ENCODE measurements at regions not wholly inside any gene's neighbourhood (a gene's known extent, or its start where the extent isn't known, plus 50 kb on each side); places are given as distances from the start of the nearest gene placed in this dataset.

- Histone ChIP-seq H2AK5ac (ENCODE audit: low read depth, low read length) (no peak overlapping the region), H4K8ac (ENCODE audit: low read depth, low read length) (no peak overlapping the region), H3K4me3 (ENCODE audit: low read length in 2 of 2) (no peak overlapping the region), H3K18ac (ENCODE audit: low read length) (no peak overlapping the region), H2BK15ac (ENCODE audit: low read length) (no peak overlapping the region), H3K14ac (ENCODE audit: low read length) (no peak overlapping the region), H2BK120ac (ENCODE audit: low read depth, low read length) (no peak overlapping the region), H3K27me3 (ENCODE audit: control insufficient read depth in 3 of 3, insufficient read depth in 3 of 3, low read depth in 1 of 3, low read length in 3 of 3) (no peaks in the 10 kb centered on the region), H3K23ac (ENCODE audit: low read depth, low read length, poor library complexity) (no peak overlapping the region), H2AFZ (ENCODE audit: low read length) (no peak overlapping the region), H4K91ac (ENCODE audit: low read depth, low read length, poor library complexity) (no peak overlapping the region), H3K9me3 (replicated peaks in 1 of 2; ENCODE audit: control insufficient read depth in 2 of 2, insufficient read depth in 1 of 2, low read depth in 1 of 2, low read length in 2 of 2) (no peaks in the 10 kb centered on the region), H3K4ac (ENCODE audit: low read length) (no peak overlapping the region), H2BK12ac (ENCODE audit: low read length) (no peak overlapping the region), H3K36me3 (replicated peaks in 1 of 2; ENCODE audit: control insufficient read depth in 2 of 2, insufficient read depth in 2 of 2, low read length in 2 of 2) (no peaks in the 10 kb centered on the region), H3K4me1 (ENCODE audit: control insufficient read depth in 2 of 2, insufficient read depth in 1 of 2, low read depth in 1 of 2, low read length in 2 of 2) (peaks cover 2 to 30% of the 10 kb centered on the region in 2 donors), H3K27ac (replicated peaks; ENCODE audit: low read length) (no peak overlapping the region), H3K9ac (ENCODE audit: low read depth, low read length, poor library complexity) (no peak overlapping the region), H3K4me2 (ENCODE audit: insufficient read depth, low read length, poor library complexity, severe bottlenecking) (no peak overlapping the region), H2BK5ac (ENCODE audit: low read length) (no peak overlapping the region), H3K79me1 (ENCODE audit: low read depth, low read length) (no peaks in the 10 kb centered on the region)
- DNase-seq (ENCODE audit: low spot score): no peak
- WGBS, 2 donors (ENCODE audit: extremely low coverage in 2 of 2, insufficient read length in 2 of 2, insufficient replicate concordance in 1 of 2): no CpG with 5 or more reads among the region's 2 CpGs
Measured at GRCh38 chr11:45344028-45344427, 57.9 kb upstream of the SYT13 start.

- Histone ChIP-seq H4K8ac (ENCODE audit: low read depth, low read length) (no peak overlapping the region), H2BK15ac (ENCODE audit: low read length) (no peak overlapping the region), H3K4ac (ENCODE audit: low read length) (no peak overlapping the region), H2AFZ (ENCODE audit: low read length) (no peak overlapping the region), H2BK5ac (ENCODE audit: low read length) (no peak overlapping the region), H3K14ac (ENCODE audit: low read length) (no peak overlapping the region), H3K18ac (ENCODE audit: low read length) (no peak overlapping the region), H3K27ac (replicated peaks; ENCODE audit: low read length) (no peak overlapping the region), H3K4me3 (ENCODE audit: low read length in 2 of 2) (no peak overlapping the region), H4K91ac (ENCODE audit: low read depth, low read length, poor library complexity) (no peak overlapping the region), H2AK5ac (ENCODE audit: low read depth, low read length) (no peak overlapping the region), H2BK12ac (ENCODE audit: low read length) (no peak overlapping the region), H3K23ac (ENCODE audit: low read depth, low read length, poor library complexity) (no peak overlapping the region), H3K9me3 (replicated peaks in 1 of 2; ENCODE audit: control insufficient read depth in 2 of 2, insufficient read depth in 1 of 2, low read depth in 1 of 2, low read length in 2 of 2) (no peaks in the 10 kb centered on the region), H3K4me2 (ENCODE audit: insufficient read depth, low read length, poor library complexity, severe bottlenecking) (no peak overlapping the region), H3K27me3 (ENCODE audit: control insufficient read depth in 3 of 3, insufficient read depth in 3 of 3, low read depth in 1 of 3, low read length in 3 of 3) (no peaks in the 10 kb centered on the region), H3K4me1 (ENCODE audit: control insufficient read depth in 2 of 2, insufficient read depth in 1 of 2, low read depth in 1 of 2, low read length in 2 of 2) (peaks cover 2 to 30% of the 10 kb centered on the region in 2 donors), H3K79me1 (ENCODE audit: low read depth, low read length) (no peaks in the 10 kb centered on the region), H2BK120ac (ENCODE audit: low read depth, low read length) (no peak overlapping the region), H3K9ac (ENCODE audit: low read depth, low read length, poor library complexity) (no peak overlapping the region), H3K36me3 (replicated peaks in 1 of 2; ENCODE audit: control insufficient read depth in 2 of 2, insufficient read depth in 2 of 2, low read length in 2 of 2) (peaks cover 0 to 2% of the 10 kb centered on the region in 2 donors)
- no peak for DNase-seq (ENCODE audit: low spot score)
Measured at GRCh38 chr11:45343444-45343843, 57.3 kb upstream of the SYT13 start.

GRCh38 chr11:45341372-45341771, 55.2 kb upstream of the SYT13 start:
- peaks cover 0 to 2% of the 10 kb centered on the region in 2 donors for H3K36me3 ChIP-seq (replicated peaks in 1 of 2; ENCODE audit: control insufficient read depth in 2 of 2, insufficient read depth in 2 of 2, low read length in 2 of 2)
- H3K79me1 ChIP-seq (ENCODE audit: low read depth, low read length): no peaks in the 10 kb centered on the region
- H3K4me2 ChIP-seq (ENCODE audit: insufficient read depth, low read length, poor library complexity, severe bottlenecking): no peak overlapping the region
- no peak for DNase-seq (ENCODE audit: low spot score)
- no peak overlapping the region for H3K9ac ChIP-seq (ENCODE audit: low read depth, low read length, poor library complexity)
- H2BK120ac ChIP-seq (ENCODE audit: low read depth, low read length): no peak overlapping the region
- peak overlapping the region; percentile 37 for H3K18ac ChIP-seq (ENCODE audit: low read length)
- H2AK5ac ChIP-seq (ENCODE audit: low read depth, low read length): no peak overlapping the region
- H3K27ac ChIP-seq (replicated peaks; ENCODE audit: low read length): no peak overlapping the region
- no peaks in the 10 kb centered on the region for H3K9me3 ChIP-seq (replicated peaks in 1 of 2; ENCODE audit: control insufficient read depth in 2 of 2, insufficient read depth in 1 of 2, low read depth in 1 of 2, low read length in 2 of 2)
- H3K4me1 ChIP-seq (ENCODE audit: control insufficient read depth in 2 of 2, insufficient read depth in 1 of 2, low read depth in 1 of 2, low read length in 2 of 2): peaks cover 2 to 17% of the 10 kb centered on the region in 2 donors
- H2AFZ ChIP-seq (ENCODE audit: low read length): no peak overlapping the region
- H4K8ac ChIP-seq (ENCODE audit: low read depth, low read length): no peak overlapping the region
- H3K14ac ChIP-seq (ENCODE audit: low read length): no peak overlapping the region
- no peak overlapping the region for H2BK12ac ChIP-seq (ENCODE audit: low read length)
- H2BK5ac ChIP-seq (ENCODE audit: low read length): no peak overlapping the region
- H3K27me3 ChIP-seq (ENCODE audit: control insufficient read depth in 3 of 3, insufficient read depth in 3 of 3, low read depth in 1 of 3, low read length in 3 of 3): no peaks in the 10 kb centered on the region
- no CpG with 5 or more reads among the region's 7 CpGs for WGBS, 2 donors (ENCODE audit: extremely low coverage in 2 of 2, insufficient read length in 2 of 2, insufficient replicate concordance in 1 of 2)
- H3K23ac ChIP-seq (ENCODE audit: low read depth, low read length, poor library complexity): no peak overlapping the region
- H3K4ac ChIP-seq (ENCODE audit: low read length): no peak overlapping the region
- H3K4me3 ChIP-seq (ENCODE audit: low read length in 2 of 2): no peak overlapping the region
- H4K91ac ChIP-seq (ENCODE audit: low read depth, low read length, poor library complexity): no peak overlapping the region
- no peak overlapping the region for H2BK15ac ChIP-seq (ENCODE audit: low read length)

GRCh38 chr11:45339729-45340519, 53.8 kb upstream of the SYT13 start:
- Histone ChIP-seq H2BK5ac (ENCODE audit: low read length) (no peak overlapping the region), H3K27ac (replicated peaks; ENCODE audit: low read length) (no peak overlapping the region), H3K18ac (ENCODE audit: low read length) (no peak overlapping the region), H3K23ac (ENCODE audit: low read depth, low read length, poor library complexity) (no peak overlapping the region), H3K4me3 (ENCODE audit: low read length in 2 of 2) (no peak overlapping the region), H3K79me1 (ENCODE audit: low read depth, low read length) (no peaks in the 10 kb centered on the region), H3K27me3 (ENCODE audit: control insufficient read depth in 3 of 3, insufficient read depth in 3 of 3, low read depth in 1 of 3, low read length in 3 of 3) (peaks cover 0 to 4% (median 0%) of the 10 kb centered on the region in 3 experiments), H3K9me3 (replicated peaks in 1 of 2; ENCODE audit: control insufficient read depth in 2 of 2, insufficient read depth in 1 of 2, low read depth in 1 of 2, low read length in 2 of 2) (no peaks in the 10 kb centered on the region), H2BK120ac (ENCODE audit: low read depth, low read length) (no peak overlapping the region), H2BK15ac (ENCODE audit: low read length) (no peak overlapping the region), H4K91ac (ENCODE audit: low read depth, low read length, poor library complexity) (no peak overlapping the region), H4K8ac (ENCODE audit: low read depth, low read length) (no peak overlapping the region), H3K4ac (ENCODE audit: low read length) (no peak overlapping the region), H2AK5ac (ENCODE audit: low read depth, low read length) (no peak overlapping the region), H3K14ac (ENCODE audit: low read length) (no peak overlapping the region), H2AFZ (ENCODE audit: low read length) (peak overlapping the region; percentile 81), H3K36me3 (replicated peaks in 1 of 2; ENCODE audit: control insufficient read depth in 2 of 2, insufficient read depth in 2 of 2, low read length in 2 of 2) (peaks cover 0 to 2% of the 10 kb centered on the region in 2 donors), H3K9ac (ENCODE audit: low read depth, low read length, poor library complexity) (no peak overlapping the region), H3K4me2 (ENCODE audit: insufficient read depth, low read length, poor library complexity, severe bottlenecking) (peak overlapping the region; percentile 28), H2BK12ac (ENCODE audit: low read length) (no peak overlapping the region), H3K4me1 (ENCODE audit: control insufficient read depth in 2 of 2, insufficient read depth in 1 of 2, low read depth in 1 of 2, low read length in 2 of 2) (peaks cover 2 to 17% of the 10 kb centered on the region in 2 donors)
- WGBS, 2 donors (ENCODE audit: extremely low coverage in 2 of 2, insufficient read length in 2 of 2, insufficient replicate concordance in 1 of 2): no CpG with 5 or more reads among the region's 26 CpGs
- DNase-seq (ENCODE audit: low spot score): peak; percentile 90

Data from neuronal stem cell (in vitro differentiated cells).